B cell (primary cell): ENCODE measurements at regions not wholly inside any gene's neighbourhood (a gene's known extent, or its start where the extent isn't known, plus 50 kb on each side); places are given as distances from the start of the nearest gene placed in this dataset.

Source experiments
- ATAC-seq: fragments of 200-7000 bp; cut with Tn5 transposase; one replicate; pipeline ENCODE4 v1.10.0; 2021; ENCODE audit warnings: low read depth, mild to moderate bottlenecking, moderate number of reproducible peaks, moderate library complexity
- CTCF ChIA-PET: fragments of 350-600 bp; sonication (Branson Sonifier 250); formaldehyde crosslinking; loops from one replicate; lab custom pipeline; 2021; ENCODE audit warnings: antibody characterized with exemption, inconsistent platforms; lab: Charles Lee
- POLR2A ChIA-PET: fragments of 350-600 bp; sonication (Branson Sonifier 250); formaldehyde crosslinking; loops from one replicate; lab custom pipeline; 2021; ENCODE audit warnings: antibody characterized with exemption; lab: Charles Lee
- DNase-seq: peaks from one replicate; pipeline ENCODE4 v3.0.0; 2013
- H2AFZ ChIP-seq: 2 replicates; pipeline ENCODE4 v1.6.1; 2012; ENCODE audit warnings: mild to moderate bottlenecking, low read depth, low read length; ENCODE audit not compliant: insufficient read depth, poor library complexity, severe bottlenecking
- H3K27ac ChIP-seq, 2 donors: 1 replicate in 1 of 2; 2 replicates in 1 of 2; pipeline ENCODE4 v1.5.1; 2012 to 2013; ENCODE audit warnings: low read length in 2 of 2, mild to moderate bottlenecking in 2 of 2, moderate library complexity in 1 of 2
- H3K27me3 ChIP-seq, 4 experiments: fragments of 200-600 bp in 1 of 4; sonication (generic) in 1 of 4; replicated peaks in 1 of 4; 1 replicate in 2 of 4; 2 replicates in 2 of 4; pipeline versions ENCODE4 v1.6.1 to v1.7.0; 2013 to 2016; ENCODE audit warnings: low read length in 3 of 4, mild to moderate bottlenecking in 2 of 4, mixed read lengths in 1 of 4, moderate library complexity in 1 of 4; ENCODE audit not compliant: insufficient read depth in 4 of 4, control insufficient read depth in 3 of 4; ENCODE audit errors: control extremely low read depth in 1 of 4
- H3K36me3 ChIP-seq, 2 experiments: replicated peaks in 1 of 2; 1 replicate in 1 of 2; 2 replicates in 1 of 2; pipeline versions ENCODE4 v1.6.1 to v1.7.1; 2013; ENCODE audit warnings: low read length in 1 of 2; ENCODE audit not compliant: insufficient read depth in 2 of 2, control insufficient read depth in 1 of 2; ENCODE audit errors: control extremely low read depth in 1 of 2, extremely low read depth in 1 of 2
- H3K4me1 ChIP-seq, 2 donors: fragments of 200-600 bp in 1 of 2; sonication (generic) in 1 of 2; 1 replicate in 1 of 2; 2 replicates in 1 of 2; pipeline versions ENCODE4 v1.5.1 to v1.6.1; 2013 to 2017; ENCODE audit warnings: low read length in 2 of 2; ENCODE audit not compliant: control insufficient read depth in 2 of 2, insufficient read depth in 2 of 2
- H3K4me2 ChIP-seq: replicated peaks from 2 replicates; pipeline ENCODE3; 2012; ENCODE audit warnings: mild to moderate bottlenecking, low read depth, low read length; ENCODE audit not compliant: poor library complexity, severe bottlenecking
- H3K4me3 ChIP-seq, 5 experiments: fragments of 200-600 bp in 1 of 5; sonication (generic) in 1 of 5; 1 replicate in 3 of 5; 2 replicates in 2 of 5; pipeline versions ENCODE4 v1.5.1 to v1.7.0; 2011 to 2016; ENCODE audit warnings: low read length in 4 of 5, mild to moderate bottlenecking in 4 of 5, low read depth in 2 of 5, control low read depth in 1 of 5, moderate library complexity in 1 of 5; ENCODE audit not compliant: insufficient read depth in 1 of 5; ENCODE audit errors: control extremely low read depth in 1 of 5, extremely low read depth in 1 of 5
- H3K79me2 ChIP-seq: fragments of 200-600 bp; sonication (generic); one replicate; pipeline ENCODE4 v1.6.0; 2016; ENCODE audit warnings: low read length; ENCODE audit not compliant: control insufficient read depth, insufficient read depth
- H3K9ac ChIP-seq: fragments of 200-600 bp; sonication (generic); 2 replicates; pipeline ENCODE4 v1.6.1; 2017; ENCODE audit warnings: mild to moderate bottlenecking, low read length, moderate library complexity
- H3K9me3 ChIP-seq, 3 donors: one replicate each; pipeline versions ENCODE4 v1.6.1 to v1.7.1; 2013; ENCODE audit warnings: low read length in 2 of 3; ENCODE audit not compliant: control insufficient read depth in 2 of 3, insufficient read depth in 1 of 3; ENCODE audit errors: control extremely low read depth in 1 of 3
- H4K20me1 ChIP-seq: 2 replicates; pipeline ENCODE4 v1.6.0; 2012; ENCODE audit warnings: mild to moderate bottlenecking, low read length; ENCODE audit not compliant: insufficient read depth, control insufficient read depth, poor library complexity, severe bottlenecking
- H3K27ac Mint-ChIP-seq: one replicate; pipeline ENCODE4 v1.8.0; 2021; ENCODE audit warnings: mixed read lengths
- H3K27me3 Mint-ChIP-seq: one replicate; pipeline ENCODE4 v1.8.0; 2021; ENCODE audit warnings: mixed read lengths
- H3K4me1 Mint-ChIP-seq: one replicate; pipeline ENCODE4 v1.8.0; 2021; ENCODE audit warnings: mixed read lengths
- H3K4me3 Mint-ChIP-seq: one replicate; pipeline ENCODE4 v1.8.0; 2021; ENCODE audit warnings: mixed read lengths
- H3K9me3 Mint-ChIP-seq: one replicate; pipeline ENCODE4 v1.8.0; 2022; ENCODE audit warnings: mixed read lengths; ENCODE audit not compliant: insufficient read depth
- EZH2 ChIP-seq: IDR thresholded peaks from 2 replicates; pipeline ENCODE4 v1.6.1; 2012; ENCODE audit warnings: borderline replicate concordance, low read depth, mild to moderate bottlenecking, moderate library complexity, low read length; ENCODE audit not compliant: insufficient read depth, poor library complexity, severe bottlenecking
- WGBS: methylation state at CpG from one replicate; pipeline ENCODE4 v1.1.5; 2013; ENCODE audit warnings: missing lambda C conversion rate; ENCODE audit not compliant: insufficient coverage; 5-methylcytosine and 5-hydroxymethylcytosine counted together
- intact Hi-C: fragments of 100-400 bp; cut with micrococcal nuclease; formaldehyde crosslinking; loops from one replicate; pipeline ENCODE4 v1.10.0; 2022
- TF ChIP-seq, protein P1 (sequence below): fragments of 200-600 bp; IDR thresholded peaks from one replicate; pipeline ENCODE4 v1.8.0; 2022; ENCODE audit warnings: antibody characterized with exemption, mild to moderate bottlenecking

DNA sequence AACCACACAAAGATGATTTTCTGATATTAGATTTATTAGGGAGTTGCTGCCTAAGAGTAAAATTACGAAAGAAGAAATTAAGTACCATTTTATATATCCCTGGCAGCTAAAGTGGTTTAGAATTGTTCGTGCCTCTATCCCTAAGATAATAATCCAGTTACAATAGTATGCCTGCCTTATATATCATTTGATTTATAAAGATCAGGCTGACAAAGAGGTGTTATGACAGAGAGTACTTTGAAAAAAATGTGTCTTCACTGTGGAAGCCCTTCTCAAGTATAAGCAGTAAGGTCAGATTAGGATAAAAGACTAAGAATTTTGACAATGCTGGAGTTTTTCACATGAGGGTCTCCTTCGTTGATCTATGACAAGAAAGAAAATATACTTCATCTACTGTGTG lies 619.9 kb downstream of the ADGRL2 start:
- no peak overlapping the region for H3K4me3 Mint-ChIP-seq
- ATAC-seq: no peak
- H3K79me2 ChIP-seq: no peaks in the 10 kb centered on the region

DNA sequence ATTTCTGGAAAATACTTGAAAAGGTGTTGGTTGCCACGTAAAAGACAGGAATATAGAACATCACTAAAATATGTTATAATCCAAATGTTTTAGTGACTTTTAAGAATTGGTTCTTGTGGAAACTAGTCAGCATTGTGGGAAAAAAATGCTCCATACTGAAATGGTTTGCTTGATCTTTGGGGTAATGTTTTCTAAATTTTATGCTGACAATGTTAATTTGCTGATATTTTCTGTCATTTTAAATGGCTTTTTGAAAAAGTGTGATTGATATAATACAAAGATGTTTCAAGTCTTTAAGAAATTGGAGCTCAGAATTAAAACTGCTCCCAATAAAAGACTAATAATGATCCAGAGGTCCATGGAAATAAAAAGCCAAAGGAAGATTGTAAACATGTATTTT lies 610.9 kb downstream of the ADGRL2 start:
- TF ChIP-seq EZH2: no peak
- TF ChIP-seq, protein P1, sequence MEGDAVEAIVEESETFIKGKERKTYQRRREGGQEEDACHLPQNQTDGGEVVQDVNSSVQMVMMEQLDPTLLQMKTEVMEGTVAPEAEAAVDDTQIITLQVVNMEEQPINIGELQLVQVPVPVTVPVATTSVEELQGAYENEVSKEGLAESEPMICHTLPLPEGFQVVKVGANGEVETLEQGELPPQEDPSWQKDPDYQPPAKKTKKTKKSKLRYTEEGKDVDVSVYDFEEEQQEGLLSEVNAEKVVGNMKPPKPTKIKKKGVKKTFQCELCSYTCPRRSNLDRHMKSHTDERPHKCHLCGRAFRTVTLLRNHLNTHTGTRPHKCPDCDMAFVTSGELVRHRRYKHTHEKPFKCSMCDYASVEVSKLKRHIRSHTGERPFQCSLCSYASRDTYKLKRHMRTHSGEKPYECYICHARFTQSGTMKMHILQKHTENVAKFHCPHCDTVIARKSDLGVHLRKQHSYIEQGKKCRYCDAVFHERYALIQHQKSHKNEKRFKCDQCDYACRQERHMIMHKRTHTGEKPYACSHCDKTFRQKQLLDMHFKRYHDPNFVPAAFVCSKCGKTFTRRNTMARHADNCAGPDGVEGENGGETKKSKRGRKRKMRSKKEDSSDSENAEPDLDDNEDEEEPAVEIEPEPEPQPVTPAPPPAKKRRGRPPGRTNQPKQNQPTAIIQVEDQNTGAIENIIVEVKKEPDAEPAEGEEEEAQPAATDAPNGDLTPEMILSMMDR: no peak
- intact Hi-C loops: no loop called here
- H3K27me3 ChIP-seq: no peaks in the 10 kb centered on the region
- H3K27ac ChIP-seq: no peak overlapping the region
- H3K9ac ChIP-seq: no peak overlapping the region
- Mint-ChIP-seq H3K27ac (no peak overlapping the region), H3K27me3 (no peaks in the 10 kb centered on the region), H3K4me1 (no peaks in the 10 kb centered on the region), H3K4me3 (no peak overlapping the region), H3K9me3 (peaks cover 2% of the 10 kb centered on the region)
- H2AFZ ChIP-seq: no peak overlapping the region
- DNase-seq (no peak), ATAC-seq (no peak)
- H3K9me3 ChIP-seq: no peaks in the 10 kb centered on the region
- H3K4me3 ChIP-seq: no peak overlapping the region
- WGBS: no CpG with 5 or more reads among the region's 1 CpG
- H3K4me1 ChIP-seq: no peaks in the 10 kb centered on the region
- ChIA-PET POLR2A (no interaction called here), CTCF (no interaction called here)
- no peaks in the 10 kb centered on the region for H3K36me3 ChIP-seq
- no peaks in the 10 kb centered on the region for H3K79me2 ChIP-seq
- H3K4me2 ChIP-seq: no peak overlapping the region
- H4K20me1 ChIP-seq: no peaks in the 10 kb centered on the region

More for the DNA sequence above, 619.9 kb downstream of the ADGRL2 start:
- H2AFZ ChIP-seq: no peak overlapping the region
- CTCF ChIA-PET: no interaction called here
- intact Hi-C loops: no loop called here
- no peak overlapping the region for H3K4me2 ChIP-seq
- H3K4me1 ChIP-seq: no peaks in the 10 kb centered on the region
- POLR2A ChIA-PET: no interaction called here
- Mint-ChIP-seq H3K27ac (no peak overlapping the region), H3K9me3 (peaks cover 2% of the 10 kb centered on the region), H3K27me3 (no peaks in the 10 kb centered on the region), H3K4me1 (no peaks in the 10 kb centered on the region)
- no CpG with 5 or more reads among the region's 3 CpGs for WGBS
- no peaks in the 10 kb centered on the region for H3K9me3 ChIP-seq
- TF ChIP-seq EZH2: no peak
- TF ChIP-seq, protein P1: no peak
- H3K4me3 ChIP-seq: no peak overlapping the region
- no peak overlapping the region for H3K9ac ChIP-seq
- no peak for DNase-seq
- no peaks in the 10 kb centered on the region for H3K27me3 ChIP-seq
- H4K20me1 ChIP-seq: no peaks in the 10 kb centered on the region
- H3K27ac ChIP-seq: no peak overlapping the region
- no peaks in the 10 kb centered on the region for H3K36me3 ChIP-seq
